ENCODE measurements at regions not wholly inside any gene's neighbourhood (a gene's known extent, or its start where the extent isn't known, plus 50 kb on each side); places are given as distances from the start of the nearest gene placed in this dataset.

GRCh38 chr20:48105526-48105925 is 320.2 kb upstream of the SULF2 start:
- H3K4me1 Mint-ChIP-seq: no peaks in the 10 kb centered on the region
- H3K27me3 Mint-ChIP-seq: peaks cover 2% of the 10 kb centered on the region
- H3K9me3 Mint-ChIP-seq: no peaks in the 10 kb centered on the region
- no peak overlapping the region for H3K27ac Mint-ChIP-seq
- H3K4me3 Mint-ChIP-seq: no peak overlapping the region
- no peaks in the 10 kb centered on the region for H3K36me3 Mint-ChIP-seq

- H3K27me3 Mint-ChIP-seq: peaks cover 2% of the 10 kb centered on the region
- H3K4me3 Mint-ChIP-seq: no peak overlapping the region
Observed at GRCh38 chr20:48102931-48103660, 317.8 kb upstream of the SULF2 start.

GRCh38 chr20:48102076-48102787 is 317.0 kb upstream of the SULF2 start:
- no peaks in the 10 kb centered on the region for H3K9me3 Mint-ChIP-seq
- H3K4me1 Mint-ChIP-seq: no peaks in the 10 kb centered on the region
- H3K27ac Mint-ChIP-seq: no peak overlapping the region
- H3K36me3 Mint-ChIP-seq: no peaks in the 10 kb centered on the region
- peaks cover 2% of the 10 kb centered on the region for H3K27me3 Mint-ChIP-seq
- H3K4me3 Mint-ChIP-seq: no peak overlapping the region

More at GRCh38 chr20:48102931-48103660, 317.8 kb upstream of the SULF2 start:
- Mint-ChIP-seq H3K27ac (no peak overlapping the region), H3K4me1 (no peaks in the 10 kb centered on the region), H3K9me3 (no peaks in the 10 kb centered on the region), H3K36me3 (no peaks in the 10 kb centered on the region)

GRCh38 chr20:48100483-48100882 is 315.2 kb upstream of the SULF2 start:
- no peak overlapping the region for H3K27ac Mint-ChIP-seq
- H3K9me3 Mint-ChIP-seq: no peaks in the 10 kb centered on the region

GRCh38 chr20:48098866-48099265 is 313.6 kb upstream of the SULF2 start:
- Mint-ChIP-seq H3K4me1 (no peaks in the 10 kb centered on the region), H3K27ac (no peak overlapping the region), H3K9me3 (no peaks in the 10 kb centered on the region), H3K27me3 (no peaks in the 10 kb centered on the region), H3K36me3 (no peaks in the 10 kb centered on the region), H3K4me3 (no peak overlapping the region)

More at GRCh38 chr20:48100483-48100882, 315.2 kb upstream of the SULF2 start:
- Mint-ChIP-seq H3K4me3 (no peak overlapping the region), H3K4me1 (no peaks in the 10 kb centered on the region), H3K27me3 (peaks cover 2% of the 10 kb centered on the region), H3K36me3 (no peaks in the 10 kb centered on the region)

GRCh38 chr20:48098099-48098498 is 312.8 kb upstream of the SULF2 start:
- Mint-ChIP-seq H3K9me3 (no peaks in the 10 kb centered on the region), H3K27ac (no peak overlapping the region), H3K4me1 (no peaks in the 10 kb centered on the region), H3K4me3 (no peak overlapping the region), H3K27me3 (peaks cover 2% of the 10 kb centered on the region), H3K36me3 (no peaks in the 10 kb centered on the region)

GRCh38 chr20:48096957-48097890 is 311.9 kb upstream of the SULF2 start:
- Mint-ChIP-seq H3K4me1 (no peaks in the 10 kb centered on the region), H3K27ac (no peak overlapping the region), H3K4me3 (no peak overlapping the region), H3K9me3 (no peaks in the 10 kb centered on the region), H3K27me3 (peaks cover 3% of the 10 kb centered on the region), H3K36me3 (no peaks in the 10 kb centered on the region)

- no peaks in the 10 kb centered on the region for H3K9me3 Mint-ChIP-seq
- H3K36me3 Mint-ChIP-seq: no peaks in the 10 kb centered on the region
- peaks cover 5% of the 10 kb centered on the region for H3K27me3 Mint-ChIP-seq
- H3K4me1 Mint-ChIP-seq: no peaks in the 10 kb centered on the region
- H3K4me3 Mint-ChIP-seq: no peak overlapping the region
- H3K27ac Mint-ChIP-seq: no peak overlapping the region
Observed at GRCh38 chr20:48096212-48096875, 311.1 kb upstream of the SULF2 start.

GRCh38 chr20:48094944-48095343 is 309.7 kb upstream of the SULF2 start:
- Mint-ChIP-seq H3K36me3 (no peaks in the 10 kb centered on the region), H3K4me1 (no peaks in the 10 kb centered on the region), H3K9me3 (no peaks in the 10 kb centered on the region), H3K4me3 (no peak overlapping the region), H3K27ac (no peak overlapping the region), H3K27me3 (peaks cover 7% of the 10 kb centered on the region)

- H3K27me3 Mint-ChIP-seq: peaks cover 12% of the 10 kb centered on the region
Observed at GRCh38 chr20:48094196-48094749, 309.0 kb upstream of the SULF2 start.

GRCh38 chr20:48092596-48093280 is 307.5 kb upstream of the SULF2 start:
- H3K27me3 Mint-ChIP-seq: peaks cover 13% of the 10 kb centered on the region
- H3K36me3 Mint-ChIP-seq: no peaks in the 10 kb centered on the region
- no peak overlapping the region for H3K27ac Mint-ChIP-seq
- no peak overlapping the region for H3K4me3 Mint-ChIP-seq
- H3K9me3 Mint-ChIP-seq: no peaks in the 10 kb centered on the region
- no peaks in the 10 kb centered on the region for H3K4me1 Mint-ChIP-seq

More at GRCh38 chr20:48094196-48094749, 309.0 kb upstream of the SULF2 start:
- no peaks in the 10 kb centered on the region for H3K36me3 Mint-ChIP-seq
- H3K4me1 Mint-ChIP-seq: no peaks in the 10 kb centered on the region
- no peak overlapping the region for H3K4me3 Mint-ChIP-seq
- H3K9me3 Mint-ChIP-seq: no peaks in the 10 kb centered on the region
- no peak overlapping the region for H3K27ac Mint-ChIP-seq

GRCh38 chr20:48090784-48091183 is 305.5 kb upstream of the SULF2 start:
- H3K27me3 Mint-ChIP-seq: peaks cover 15% of the 10 kb centered on the region

GRCh38 chr20:48090314-48090713 is 305.0 kb upstream of the SULF2 start:
- Mint-ChIP-seq H3K9me3 (peaks cover 2% of the 10 kb centered on the region), H3K27me3 (peaks cover 15% of the 10 kb centered on the region), H3K4me1 (no peaks in the 10 kb centered on the region), H3K27ac (no peak overlapping the region), H3K4me3 (no peak overlapping the region), H3K36me3 (no peaks in the 10 kb centered on the region)

More at GRCh38 chr20:48090784-48091183, 305.5 kb upstream of the SULF2 start:
- Mint-ChIP-seq H3K27ac (no peak overlapping the region), H3K9me3 (no peaks in the 10 kb centered on the region), H3K4me1 (no peaks in the 10 kb centered on the region), H3K4me3 (no peak overlapping the region), H3K36me3 (no peaks in the 10 kb centered on the region)

- Mint-ChIP-seq H3K4me3 (no peak overlapping the region), H3K27me3 (peaks cover 7% of the 10 kb centered on the region), H3K27ac (no peak overlapping the region)
Observed at GRCh38 chr20:48080583-48080982, 295.3 kb upstream of the SULF2 start.

More at GRCh38 chr20:48080583-48080982, 295.3 kb upstream of the SULF2 start:
- H3K36me3 Mint-ChIP-seq: no peaks in the 10 kb centered on the region
- H3K9me3 Mint-ChIP-seq: peaks cover 7% of the 10 kb centered on the region
- H3K4me1 Mint-ChIP-seq: no peaks in the 10 kb centered on the region

Measured in activated naive CD4-positive, alpha-beta T cell treated with anti-CD3 and anti-CD28 coated beads, Interleukin-2, amount 50 U/mL, for 24 hours (primary cell).